ENCODE measurements at regions not wholly inside any gene's neighbourhood (a gene's known extent, or its start where the extent isn't known, plus 50 kb on each side); places are given as distances from the start of the nearest gene placed in this dataset.

- no peak for TF ChIP-seq ATF1 (CRISPR knock-in tag; IDR thresholded peaks at IDR 0.05)
- TF ChIP-seq, protein P1, sequence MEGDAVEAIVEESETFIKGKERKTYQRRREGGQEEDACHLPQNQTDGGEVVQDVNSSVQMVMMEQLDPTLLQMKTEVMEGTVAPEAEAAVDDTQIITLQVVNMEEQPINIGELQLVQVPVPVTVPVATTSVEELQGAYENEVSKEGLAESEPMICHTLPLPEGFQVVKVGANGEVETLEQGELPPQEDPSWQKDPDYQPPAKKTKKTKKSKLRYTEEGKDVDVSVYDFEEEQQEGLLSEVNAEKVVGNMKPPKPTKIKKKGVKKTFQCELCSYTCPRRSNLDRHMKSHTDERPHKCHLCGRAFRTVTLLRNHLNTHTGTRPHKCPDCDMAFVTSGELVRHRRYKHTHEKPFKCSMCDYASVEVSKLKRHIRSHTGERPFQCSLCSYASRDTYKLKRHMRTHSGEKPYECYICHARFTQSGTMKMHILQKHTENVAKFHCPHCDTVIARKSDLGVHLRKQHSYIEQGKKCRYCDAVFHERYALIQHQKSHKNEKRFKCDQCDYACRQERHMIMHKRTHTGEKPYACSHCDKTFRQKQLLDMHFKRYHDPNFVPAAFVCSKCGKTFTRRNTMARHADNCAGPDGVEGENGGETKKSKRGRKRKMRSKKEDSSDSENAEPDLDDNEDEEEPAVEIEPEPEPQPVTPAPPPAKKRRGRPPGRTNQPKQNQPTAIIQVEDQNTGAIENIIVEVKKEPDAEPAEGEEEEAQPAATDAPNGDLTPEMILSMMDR (IDR thresholded peaks at IDR 0.05): no peak
- no peak for TF ChIP-seq ESRRA (CRISPR knock-in tag; IDR thresholded peaks at IDR 0.05; ENCODE audit: borderline replicate concordance)
- TF ChIP-seq SP1 (CRISPR knock-in tag; conservative IDR thresholded peaks at IDR 0.05): no peak
- TF ChIP-seq IRF2 (CRISPR knock-in tag; IDR thresholded peaks at IDR 0.05; ENCODE audit: borderline replicate concordance, low read depth): no peak
- no peak for TF ChIP-seq SMAD3 (CRISPR knock-in tag; IDR thresholded peaks at IDR 0.05; ENCODE audit: borderline replicate concordance)
- no peak for TF ChIP-seq ATF2 (CRISPR knock-in tag; IDR thresholded peaks at IDR 0.05; ENCODE audit: borderline replicate concordance, low read depth)
- TF ChIP-seq CREB1 (CRISPR knock-in tag; IDR thresholded peaks at IDR 0.05): no peak
Observed at GRCh38 chr4:124032035-124032434, 635.4 kb downstream of the SPRY1 start.

Data from WTC11 (cell line).